ENCODE measurements at regions not wholly inside any gene's neighbourhood (a gene's known extent, or its start where the extent isn't known, plus 50 kb on each side); places are given as distances from the start of the nearest gene placed in this dataset.
"Not testable (repeated sequence)": the region's sequence is repeated elsewhere in the genome, so short reads cannot be mapped to it uniquely, and the experiment has no call there.

- no peak for DNase-seq
These were observed 114.3 kb downstream of the GJA1 start for GRCh38 chr6:121549736-121550135.

DNA sequence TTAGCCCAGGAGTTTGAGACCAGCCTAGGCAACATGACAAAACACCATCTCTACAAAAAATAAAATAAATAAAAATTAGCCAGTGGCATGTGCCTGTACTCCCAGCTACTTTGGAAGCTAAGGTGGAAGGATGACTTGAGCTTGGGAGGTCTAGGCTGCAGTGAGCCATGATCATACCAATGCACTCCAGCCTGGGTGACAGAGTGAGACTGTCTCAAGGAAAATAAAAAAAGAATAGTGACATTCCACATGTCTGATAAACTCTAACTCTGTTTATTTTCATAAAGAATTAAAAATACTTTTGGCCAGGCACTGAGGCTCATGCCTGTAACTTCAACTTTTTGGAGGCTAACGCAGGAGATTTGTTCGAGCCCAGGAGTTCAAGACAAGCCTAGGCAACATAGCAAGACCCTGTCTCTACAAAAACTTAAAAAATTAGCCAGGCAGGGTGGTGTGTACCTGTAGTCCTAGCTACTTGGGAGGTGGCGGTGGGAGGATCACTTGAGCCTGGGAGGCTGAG lies 115.1 kb downstream of the GJA1 start:
- no peak for DNase-seq

GRCh38 chr6:121555201-121555600 lies 119.8 kb downstream of the GJA1 start:
- no peak for DNase-seq

DNA sequence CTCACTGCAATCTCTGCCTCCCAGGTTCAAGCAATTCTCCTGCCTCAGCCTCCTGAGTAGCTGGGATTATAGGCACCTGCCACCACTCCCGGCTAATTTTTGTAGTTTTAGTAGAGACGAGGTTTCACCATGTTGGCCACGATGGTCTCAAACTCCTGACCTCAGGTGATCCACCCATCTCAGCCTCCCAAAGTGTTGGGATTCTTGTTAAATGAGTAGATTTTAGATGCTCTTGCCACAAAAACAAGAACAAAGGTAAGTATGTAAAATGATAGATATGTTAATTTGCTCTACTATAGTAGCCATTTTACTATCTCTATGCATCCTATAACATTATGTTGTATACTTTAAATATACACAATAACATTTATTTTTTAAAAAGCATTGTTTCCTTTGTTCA lies 120.7 kb downstream of the GJA1 start:
- DNase-seq = not testable (repeated sequence)

GRCh38 chr6:121557146-121557940 lies 121.9 kb downstream of the GJA1 start:
- no peak for DNase-seq

GRCh38 chr6:121559611-121560269 lies 124.3 kb downstream of the GJA1 start:
- no peak for DNase-seq

DNA sequence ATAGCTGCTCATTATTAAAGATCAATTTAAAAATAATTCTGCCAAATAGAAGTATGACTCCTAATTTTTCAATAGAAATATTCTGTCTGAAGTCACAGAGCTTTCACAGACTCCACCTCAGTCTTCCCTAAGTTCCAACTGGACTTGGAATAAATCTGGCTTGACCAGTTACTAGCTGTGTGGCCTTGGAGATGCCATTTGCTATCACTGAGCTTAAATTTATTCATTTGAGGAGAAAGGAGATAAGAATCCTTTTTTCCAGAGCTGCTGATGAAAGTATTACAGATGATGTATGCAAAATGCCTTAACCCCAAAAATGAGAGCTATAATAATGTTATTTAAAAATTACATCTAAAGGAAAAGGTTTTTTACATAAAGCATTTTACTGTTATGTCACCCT lies 125.0 kb downstream of the GJA1 start:
- no peak for DNase-seq

DNA sequence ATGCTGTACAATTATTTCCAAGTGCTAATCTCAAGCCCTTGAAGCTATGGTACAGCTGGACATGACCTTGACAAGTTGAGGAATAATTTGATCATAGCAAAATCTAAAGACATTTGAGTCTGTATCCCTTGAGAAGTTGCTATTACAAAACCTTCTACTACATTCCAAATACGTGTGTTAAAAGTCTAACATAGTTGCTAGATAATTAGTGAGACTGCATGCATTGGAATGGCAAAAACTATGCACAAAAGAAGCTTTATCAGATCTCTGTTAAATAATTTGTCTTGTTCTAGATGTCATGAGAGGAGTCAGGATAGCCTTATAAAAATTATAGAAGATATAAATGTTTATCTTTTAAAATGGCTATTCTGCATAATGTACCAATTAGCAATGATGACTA lies 127.8 kb downstream of the GJA1 start:
- no peak for DNase-seq

GRCh38 chr6:121564529-121564928 lies 129.1 kb downstream of the GJA1 start:
- not testable (repeated sequence) for DNase-seq

GRCh38 chr6:121571455-121571854 lies 136.0 kb downstream of the GJA1 start:
- no peak for DNase-seq

DNA sequence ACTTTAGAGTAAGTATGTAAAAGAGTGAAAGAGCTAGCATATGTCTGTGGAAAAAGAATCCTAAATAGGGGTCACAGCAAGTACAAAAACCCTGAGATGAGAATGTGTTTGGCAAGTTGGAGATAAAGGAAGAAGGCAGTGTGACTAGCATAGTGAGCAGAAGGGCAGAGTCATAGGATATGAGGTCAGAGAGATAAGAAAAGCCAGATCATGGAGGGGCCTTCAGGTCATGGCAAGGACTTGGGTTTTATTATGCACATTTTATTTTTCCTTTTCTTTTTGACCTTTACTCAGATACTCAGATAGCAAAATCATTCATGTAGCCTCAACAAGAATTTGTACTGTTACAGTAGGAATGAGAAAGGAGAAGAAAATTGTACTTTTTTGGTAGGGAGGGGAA lies 138.0 kb downstream of the GJA1 start:
- no peak for DNase-seq

DNA sequence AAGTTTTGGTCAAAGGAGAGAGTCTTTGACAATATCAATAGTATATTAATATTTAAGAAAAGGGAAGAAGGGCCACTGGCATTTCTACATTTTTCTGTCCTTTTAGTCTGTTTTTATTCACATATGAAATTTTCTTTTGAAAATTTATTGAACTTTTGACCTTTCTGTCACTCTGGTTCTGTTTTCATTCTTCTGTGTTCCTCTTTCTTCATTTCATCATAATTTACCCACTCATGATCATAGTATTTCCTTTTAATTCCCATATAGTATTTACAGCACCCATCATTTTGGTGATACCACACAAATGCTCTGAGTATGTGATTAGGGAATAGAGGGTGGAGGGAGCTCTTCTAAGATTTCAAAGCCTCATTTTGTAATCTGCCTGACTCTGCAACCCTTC lies 142.8 kb downstream of the GJA1 start:
- no peak for DNase-seq

DNA sequence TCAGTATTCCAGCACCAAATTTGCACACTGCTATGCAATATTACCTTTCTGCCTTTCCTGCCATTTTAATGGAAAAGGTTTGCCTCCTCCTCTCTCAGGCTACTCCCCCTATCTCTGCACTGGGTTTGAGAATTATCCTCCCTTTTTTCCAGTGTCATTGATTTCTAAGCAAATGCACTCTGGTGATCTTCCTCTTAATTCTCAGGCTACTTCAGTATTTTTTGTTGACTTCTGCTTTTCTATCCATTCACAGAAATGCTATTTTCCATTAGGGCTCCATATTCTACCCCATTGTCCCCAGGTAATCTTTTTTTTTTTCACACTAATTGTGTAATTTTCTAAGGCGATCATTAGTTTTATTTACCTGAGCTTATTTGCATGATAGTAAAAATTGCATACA lies 144.0 kb downstream of the GJA1 start:
- DNase-seq = no peak

DNA sequence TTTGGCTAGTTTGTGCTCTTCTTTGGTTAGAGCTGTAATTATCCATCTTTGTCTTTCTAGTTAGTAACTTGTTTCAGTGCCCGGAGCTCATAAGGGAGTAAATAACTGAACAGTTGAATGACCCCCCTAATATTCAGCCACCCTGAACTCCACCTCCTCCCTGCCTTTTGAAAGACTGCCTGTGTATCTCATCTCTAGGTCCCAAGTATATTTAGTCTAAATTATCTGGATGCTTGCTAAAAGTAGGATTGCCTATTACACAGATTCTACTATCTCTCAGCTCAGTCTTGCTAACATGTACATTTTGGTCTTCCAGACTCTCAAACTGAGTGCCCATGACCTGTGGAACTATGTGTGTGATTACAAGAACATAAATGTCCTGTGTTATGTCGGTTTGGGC lies 145.9 kb downstream of the GJA1 start:
- DNase-seq = no peak

GRCh38 chr6:121582262-121582661 lies 146.8 kb downstream of the GJA1 start:
- DNase-seq = no peak

DNA sequence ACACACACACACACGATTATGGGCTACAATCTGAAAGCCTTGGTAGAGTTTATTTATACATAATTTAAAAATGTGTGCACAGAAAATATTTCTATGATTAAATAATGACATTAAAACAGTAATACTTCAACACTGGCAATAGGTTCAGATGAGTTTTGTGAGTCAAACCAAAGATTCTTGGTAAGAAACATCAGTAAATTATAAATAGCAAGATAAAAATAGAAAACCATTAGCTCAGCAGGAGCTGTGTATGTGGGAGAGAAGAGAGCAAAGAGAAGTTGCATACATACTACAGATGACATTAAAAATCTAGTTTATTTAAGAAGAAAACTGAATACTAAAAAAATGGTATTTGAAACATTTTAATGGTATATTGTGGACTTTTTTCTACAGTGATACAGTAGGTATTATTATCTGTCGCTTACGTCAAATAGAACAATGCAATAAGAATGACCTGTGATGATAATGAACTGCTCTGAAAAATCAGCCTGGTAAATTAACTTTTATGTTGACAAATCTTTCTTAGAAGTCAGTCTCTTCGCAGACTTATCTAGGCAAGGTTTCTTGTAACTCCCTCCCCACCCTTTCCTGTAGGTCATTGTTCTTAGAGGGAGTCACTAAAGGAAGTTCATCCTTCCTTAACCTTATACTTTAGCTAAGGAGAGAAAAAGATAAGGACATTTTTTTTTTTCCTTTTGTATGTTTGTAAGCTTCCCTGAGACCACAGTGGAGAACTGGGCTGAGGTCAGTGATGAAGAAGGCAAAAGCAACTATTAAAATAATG lies 149.3 kb downstream of the GJA1 start:
- DNase-seq = no peak

- no peak for DNase-seq
These were observed 155.0 kb downstream of the GJA1 start for GRCh38 chr6:121590438-121590837.

- no peak for DNase-seq
These were observed 155.5 kb downstream of the GJA1 start for GRCh38 chr6:121590916-121591315.

DNA sequence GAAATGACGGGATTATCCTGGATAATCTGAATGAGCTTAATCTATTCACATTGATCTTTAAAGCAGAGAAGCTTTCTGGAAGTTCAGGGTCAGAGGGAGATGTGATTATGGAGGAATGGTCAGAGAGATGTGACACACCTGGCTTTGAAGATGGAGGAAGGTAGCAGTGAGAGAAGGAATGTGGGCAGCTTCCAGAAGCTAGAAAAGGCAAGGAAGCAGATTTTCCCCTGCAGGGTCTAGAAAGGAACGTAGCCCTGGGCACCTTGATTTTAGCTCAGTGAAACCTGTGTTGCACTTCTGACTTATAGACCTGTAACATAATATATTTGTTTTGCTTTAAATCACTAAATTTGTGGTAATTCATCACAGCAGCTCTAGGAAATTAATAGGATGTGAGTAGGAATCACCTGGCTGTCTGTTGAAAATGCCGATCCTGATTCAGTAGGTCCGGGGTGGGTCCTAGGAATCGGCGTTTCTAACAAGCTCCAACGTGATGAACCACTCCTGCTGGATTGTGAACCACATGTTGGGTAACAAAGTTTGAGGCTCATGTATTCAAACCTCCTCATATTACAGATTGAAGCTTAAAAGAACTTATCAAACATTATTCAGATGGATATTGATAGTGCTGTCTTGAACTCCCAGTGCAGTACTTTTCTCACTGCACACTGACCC lies 157.0 kb downstream of the GJA1 start:
- no peak for DNase-seq

- no peak for DNase-seq
These were observed 157.7 kb downstream of the GJA1 start for GRCh38 chr6:121593011-121593641.

- DNase-seq = no peak
These were observed 158.6 kb downstream of the GJA1 start for GRCh38 chr6:121594053-121594452.

- DNase-seq = no peak
These were observed 160.2 kb downstream of the GJA1 start for GRCh38 chr6:121595646-121596045.

- no peak for DNase-seq
These were observed 161.0 kb downstream of the GJA1 start for GRCh38 chr6:121596441-121596840.

All from activated naive CD4-positive, alpha-beta T cell treated with anti-CD3 and anti-CD28 coated beads, Interleukin-2, amount 50 U/mL, for 16 hours (primary cell).